ENCODE measurements at regions not wholly inside any gene's neighbourhood (a gene's known extent, or its start where the extent isn't known, plus 50 kb on each side); places are given as distances from the start of the nearest gene placed in this dataset.
"Not testable (repeated sequence)": the region's sequence is repeated elsewhere in the genome, so short reads cannot be mapped to it uniquely, and the experiment has no call there.

DNA sequence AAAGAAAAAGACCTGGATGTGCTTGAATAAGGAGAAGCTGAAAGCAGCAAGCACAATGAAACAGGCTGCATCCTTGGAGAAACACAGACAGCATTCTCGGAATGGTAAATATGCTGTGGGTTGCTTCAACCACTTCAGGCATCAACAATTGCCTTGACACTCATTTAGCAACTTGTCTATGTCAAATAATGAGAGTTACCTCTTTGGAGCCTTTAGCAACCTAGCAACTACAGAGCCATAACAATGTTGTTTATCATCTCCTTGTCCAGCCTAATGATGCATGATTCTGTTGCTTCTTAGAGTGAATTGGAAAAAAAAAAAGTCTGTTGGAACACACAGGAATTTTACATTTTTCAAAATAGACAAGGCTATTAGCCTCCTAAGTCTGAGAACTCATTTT lies 410.6 kb downstream of the PIK3C3 start:
- BruUV-seq (replicated peaks) = no TSS peak

GRCh38 chr18:42373584-42373983 lies 418.6 kb downstream of the PIK3C3 start:
- H3K27me3 Mint-ChIP-seq (ENCODE audit: insufficient read depth, unreplicated experiment) = no peaks in the 10 kb centered on the region
- H3K36me3 ChIP-seq (ENCODE audit: control insufficient read depth, insufficient read depth, low read length) = no peaks in the 10 kb centered on the region

More for the DNA sequence above, 410.6 kb downstream of the PIK3C3 start:
- Mint-ChIP-seq H3K4me1 (ENCODE audit: low read depth, unreplicated experiment) (no peaks in the 10 kb centered on the region), H3K36me3 (ENCODE audit: insufficient read depth, unreplicated experiment) (no peaks in the 10 kb centered on the region), H3K27me3 (ENCODE audit: insufficient read depth, unreplicated experiment) (no peaks in the 10 kb centered on the region), H3K4me3 (ENCODE audit: unreplicated experiment) (no peak overlapping the region), H3K27ac (ENCODE audit: unreplicated experiment) (no peak overlapping the region), H3K9me3 (ENCODE audit: unreplicated experiment) (no peaks in the 10 kb centered on the region)
- CTCF ChIA-PET = no interaction called here
- POLR2A ChIA-PET = no interaction called here
- Histone ChIP-seq H3K4me1 (0 out of 2 replicates have a peak, but pooled peaks cover 7% of the 10 kb centered on the region), H3K36me3 (ENCODE audit: control insufficient read depth, insufficient read depth, low read length) (no peaks in the 10 kb centered on the region), H3K27me3 (replicated peaks; ENCODE audit: control insufficient read depth, insufficient read depth, low read length) (no peaks in the 10 kb centered on the region), H3K4me3 (ENCODE audit: low read depth, low read length) (no peak overlapping the region), H3K9me3 (no peaks in the 10 kb centered on the region)
- intact Hi-C loops (cut with micrococcal nuclease; ENCODE audit: unreplicated experiment) = no loop called here
- no peak for DNase-seq
- TF ChIP-seq, protein P1, sequence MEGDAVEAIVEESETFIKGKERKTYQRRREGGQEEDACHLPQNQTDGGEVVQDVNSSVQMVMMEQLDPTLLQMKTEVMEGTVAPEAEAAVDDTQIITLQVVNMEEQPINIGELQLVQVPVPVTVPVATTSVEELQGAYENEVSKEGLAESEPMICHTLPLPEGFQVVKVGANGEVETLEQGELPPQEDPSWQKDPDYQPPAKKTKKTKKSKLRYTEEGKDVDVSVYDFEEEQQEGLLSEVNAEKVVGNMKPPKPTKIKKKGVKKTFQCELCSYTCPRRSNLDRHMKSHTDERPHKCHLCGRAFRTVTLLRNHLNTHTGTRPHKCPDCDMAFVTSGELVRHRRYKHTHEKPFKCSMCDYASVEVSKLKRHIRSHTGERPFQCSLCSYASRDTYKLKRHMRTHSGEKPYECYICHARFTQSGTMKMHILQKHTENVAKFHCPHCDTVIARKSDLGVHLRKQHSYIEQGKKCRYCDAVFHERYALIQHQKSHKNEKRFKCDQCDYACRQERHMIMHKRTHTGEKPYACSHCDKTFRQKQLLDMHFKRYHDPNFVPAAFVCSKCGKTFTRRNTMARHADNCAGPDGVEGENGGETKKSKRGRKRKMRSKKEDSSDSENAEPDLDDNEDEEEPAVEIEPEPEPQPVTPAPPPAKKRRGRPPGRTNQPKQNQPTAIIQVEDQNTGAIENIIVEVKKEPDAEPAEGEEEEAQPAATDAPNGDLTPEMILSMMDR (IDR thresholded peaks at IDR 0.05; ENCODE audit: insufficient read depth in 1 of 2, low read depth in 1 of 2, low read length in 1 of 2, severe bottlenecking in 1 of 2, unreplicated experiment in 1 of 2) = no peak

DNA sequence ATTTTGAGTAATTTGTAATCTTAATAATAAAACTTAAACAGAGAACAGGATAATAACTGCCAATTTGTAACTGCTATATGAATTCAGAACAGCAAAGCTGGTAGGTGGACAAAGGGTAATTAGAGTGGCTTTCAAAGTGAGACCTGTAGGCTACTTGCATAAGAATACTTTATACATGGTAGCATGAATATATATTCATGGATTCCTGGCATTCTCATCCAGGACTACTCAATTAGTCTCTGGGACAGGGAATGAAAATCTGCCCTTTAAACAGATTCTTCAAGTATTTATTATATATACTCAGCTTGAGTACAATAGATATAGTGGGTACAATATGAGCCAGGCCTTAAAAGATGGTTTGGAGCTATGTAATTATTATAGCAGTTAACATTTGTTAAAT lies 419.9 kb downstream of the PIK3C3 start:
- TF ChIP-seq, protein P1 (IDR thresholded peaks at IDR 0.05; ENCODE audit: insufficient read depth in 1 of 2, low read depth in 1 of 2, low read length in 1 of 2, severe bottlenecking in 1 of 2, unreplicated experiment in 1 of 2) = no peak
- no peaks in the 10 kb centered on the region for H3K27me3 ChIP-seq (replicated peaks; ENCODE audit: control insufficient read depth, insufficient read depth, low read length)
- no peak overlapping the region for H3K4me3 ChIP-seq (ENCODE audit: low read depth, low read length)
- Mint-ChIP-seq H3K9me3 (ENCODE audit: unreplicated experiment) (no peaks in the 10 kb centered on the region), H3K27me3 (ENCODE audit: insufficient read depth, unreplicated experiment) (no peaks in the 10 kb centered on the region), H3K27ac (ENCODE audit: unreplicated experiment) (no peak overlapping the region), H3K36me3 (ENCODE audit: insufficient read depth, unreplicated experiment) (no peaks in the 10 kb centered on the region), H3K4me1 (ENCODE audit: low read depth, unreplicated experiment) (no peaks in the 10 kb centered on the region), H3K4me3 (ENCODE audit: unreplicated experiment) (no peak overlapping the region)
- BruUV-seq (replicated peaks) = no TSS peak
- CTCF ChIA-PET = no interaction called here
- intact Hi-C loops (cut with micrococcal nuclease; ENCODE audit: unreplicated experiment) = no loop called here
- DNase-seq = no peak
- H3K9me3 ChIP-seq = no peaks in the 10 kb centered on the region
- no peaks in the 10 kb centered on the region for H3K36me3 ChIP-seq (ENCODE audit: control insufficient read depth, insufficient read depth, low read length)
- H3K4me1 ChIP-seq = no peaks in the 10 kb centered on the region
- POLR2A ChIA-PET = no interaction called here

More at GRCh38 chr18:42373584-42373983, 418.6 kb downstream of the PIK3C3 start:
- H3K27me3 ChIP-seq (replicated peaks; ENCODE audit: control insufficient read depth, insufficient read depth, low read length) = no peaks in the 10 kb centered on the region
- POLR2A ChIA-PET = no interaction called here
- no TSS peak for BruUV-seq (replicated peaks)
- Mint-ChIP-seq H3K4me1 (ENCODE audit: low read depth, unreplicated experiment) (no peaks in the 10 kb centered on the region), H3K9me3 (ENCODE audit: unreplicated experiment) (no peaks in the 10 kb centered on the region), H3K4me3 (ENCODE audit: unreplicated experiment) (no peak overlapping the region), H3K27ac (ENCODE audit: unreplicated experiment) (no peak overlapping the region), H3K36me3 (ENCODE audit: insufficient read depth, unreplicated experiment) (no peaks in the 10 kb centered on the region)
- CTCF ChIA-PET = no interaction called here
- no peaks in the 10 kb centered on the region for H3K4me1 ChIP-seq
- H3K9me3 ChIP-seq = no peaks in the 10 kb centered on the region
- H3K4me3 ChIP-seq (ENCODE audit: low read depth, low read length) = no peak overlapping the region
- no peak for DNase-seq
- TF ChIP-seq, protein P1 (IDR thresholded peaks at IDR 0.05; ENCODE audit: insufficient read depth in 1 of 2, low read depth in 1 of 2, low read length in 1 of 2, severe bottlenecking in 1 of 2, unreplicated experiment in 1 of 2) = no peak
- intact Hi-C loops (cut with micrococcal nuclease; ENCODE audit: unreplicated experiment) = no loop called here

DNA sequence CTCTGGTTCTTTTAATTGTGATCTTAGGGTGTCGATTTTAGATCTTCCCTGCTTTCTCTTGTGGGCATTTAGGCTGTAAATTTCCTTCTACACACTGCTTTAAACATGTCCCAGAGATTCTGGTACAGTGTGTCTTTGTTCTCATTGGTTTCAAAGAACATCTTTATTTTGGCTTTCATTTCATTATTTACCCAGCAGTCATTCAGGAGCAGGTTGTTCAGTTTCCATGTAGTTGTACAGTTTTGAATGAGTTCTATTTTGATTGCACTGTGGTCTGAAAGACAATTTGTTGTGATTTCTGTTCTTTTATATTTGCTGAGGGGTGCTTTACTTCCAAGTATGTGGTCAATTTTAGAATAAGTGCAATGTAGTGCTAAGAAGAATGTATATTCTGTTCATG lies 423.8 kb downstream of the PIK3C3 start:
- intact Hi-C loops (cut with micrococcal nuclease; ENCODE audit: unreplicated experiment); H3K36me3 Mint-ChIP-seq (ENCODE audit: insufficient read depth, unreplicated experiment); H3K4me1 Mint-ChIP-seq (ENCODE audit: low read depth, unreplicated experiment); BruUV-seq (replicated peaks); H3K4me3 Mint-ChIP-seq (ENCODE audit: unreplicated experiment); H3K4me3 ChIP-seq (ENCODE audit: low read depth, low read length); POLR2A ChIA-PET; H3K27me3 Mint-ChIP-seq (ENCODE audit: insufficient read depth, unreplicated experiment); H3K27ac Mint-ChIP-seq (ENCODE audit: unreplicated experiment); H3K36me3 ChIP-seq (ENCODE audit: control insufficient read depth, insufficient read depth, low read length); CTCF ChIA-PET; H3K27me3 ChIP-seq (replicated peaks; ENCODE audit: control insufficient read depth, insufficient read depth, low read length); DNase-seq; H3K4me1 ChIP-seq; H3K9me3 Mint-ChIP-seq (ENCODE audit: unreplicated experiment); H3K9me3 ChIP-seq: not testable (repeated sequence)

GRCh38 chr18:42381236-42381635 lies 426.2 kb downstream of the PIK3C3 start:
- H3K4me3 ChIP-seq (ENCODE audit: low read depth, low read length); H3K27me3 ChIP-seq (replicated peaks; ENCODE audit: control insufficient read depth, insufficient read depth, low read length); H3K4me3 Mint-ChIP-seq (ENCODE audit: unreplicated experiment); POLR2A ChIA-PET; H3K4me1 ChIP-seq; H3K9me3 ChIP-seq; H3K27ac Mint-ChIP-seq (ENCODE audit: unreplicated experiment); DNase-seq; BruUV-seq (replicated peaks); CTCF ChIA-PET; H3K4me1 Mint-ChIP-seq (ENCODE audit: low read depth, unreplicated experiment); H3K36me3 ChIP-seq (ENCODE audit: control insufficient read depth, insufficient read depth, low read length); H3K27me3 Mint-ChIP-seq (ENCODE audit: insufficient read depth, unreplicated experiment); H3K9me3 Mint-ChIP-seq (ENCODE audit: unreplicated experiment); intact Hi-C loops (cut with micrococcal nuclease; ENCODE audit: unreplicated experiment); H3K36me3 Mint-ChIP-seq (ENCODE audit: insufficient read depth, unreplicated experiment): not testable (repeated sequence)
